GM18508 (cell line): ENCODE measurements at regions not wholly inside any gene's neighbourhood (a gene's known extent, or its start where the extent isn't known, plus 50 kb on each side); places are given as distances from the start of the nearest gene placed in this dataset.

ENCODE experiments used
- ATAC-seq: cut with Tn5 transposase; IDR thresholded peaks from one replicate; pipeline ENCODE4 v1.9.1; 2021; ENCODE audit warnings: moderate number of reproducible peaks; ENCODE audit not compliant: insufficient read depth, unreplicated experiment

- ATAC-seq, result no peak
Measured at GRCh38 chr5:133905424-133905823, 63.0 kb downstream of the C5orf15 start.

GRCh38 chr5:133904641-133905040 is 63.8 kb downstream of the C5orf15 start:
- no peak for ATAC-seq

- ATAC-seq, result no peak
Measured at GRCh38 chr5:133902511-133903118, 65.8 kb downstream of the C5orf15 start.

- ATAC-seq, result no peak
Measured at GRCh38 chr5:133900534-133901270, 67.7 kb downstream of the C5orf15 start.

GRCh38 chr5:133899506-133899905 is 68.9 kb downstream of the C5orf15 start:
- no peak for ATAC-seq

GRCh38 chr5:133898440-133898839 is 70.0 kb downstream of the C5orf15 start:
- ATAC-seq, result no peak

GRCh38 chr5:133897431-133897830 is 71.0 kb downstream of the C5orf15 start:
- ATAC-seq, result no peak

GRCh38 chr5:133896873-133897272 is 71.6 kb downstream of the C5orf15 start:
- ATAC-seq, result no peak

- ATAC-seq, result no peak
Measured at GRCh38 chr5:133895979-133896845, 72.2 kb downstream of the C5orf15 start.

- no peak for ATAC-seq
Measured at GRCh38 chr5:133894143-133894542, 74.3 kb downstream of the C5orf15 start.

- ATAC-seq, result no peak
Measured at GRCh38 chr5:133892774-133893173, 75.7 kb downstream of the C5orf15 start.

- no peak for ATAC-seq
Measured at GRCh38 chr5:133892306-133892705, 76.1 kb downstream of the C5orf15 start.

GRCh38 chr5:133891390-133891789 is 77.0 kb downstream of the C5orf15 start:
- ATAC-seq, result no peak

GRCh38 chr5:133890776-133891280 is 77.6 kb downstream of the C5orf15 start:
- no peak for ATAC-seq

- no peak for ATAC-seq
Measured at GRCh38 chr5:133890314-133890713, 78.1 kb downstream of the C5orf15 start.

GRCh38 chr5:133889271-133889905 is 79.0 kb downstream of the C5orf15 start:
- ATAC-seq, result no peak

GRCh38 chr5:133888625-133888991 is 79.8 kb downstream of the C5orf15 start:
- ATAC-seq, result no peak

- ATAC-seq, result no peak
Measured at GRCh38 chr5:133885566-133885965, 82.9 kb downstream of the C5orf15 start.

- no peak for ATAC-seq
Measured at GRCh38 chr5:133884569-133885311, 83.7 kb downstream of the C5orf15 start.

GRCh38 chr5:133883916-133884315 is 84.5 kb downstream of the C5orf15 start:
- no peak for ATAC-seq
